SK-N-MC (cell line): ENCODE measurements at regions not wholly inside any gene's neighbourhood (a gene's known extent, or its start where the extent isn't known, plus 50 kb on each side); places are given as distances from the start of the nearest gene placed in this dataset.

Experiments used
- FOXP2 ChIP-seq: optimal IDR thresholded peaks from 2 replicates; pipeline ENCODE3; 2011; ENCODE audit warnings: mild to moderate bottlenecking, moderate library complexity; ENCODE audit not compliant: insufficient read depth; ENCODE audit errors: extremely low read length, control extremely low read depth
- POLR2AphosphoS5 ChIP-seq: IDR thresholded peaks from 2 replicates; pipeline ENCODE4 v1.6.1; 2012; ENCODE audit warnings: mild to moderate bottlenecking, low read depth, low read length, borderline replicate concordance

- TF ChIP-seq FOXP2 (no peak), POLR2AphosphoS5 (no peak)
These were observed 349.2 kb downstream of the TPBG start for GRCh38 chr6:82712826-82713225.
